H1 (cell line): ENCODE measurements at regions not wholly inside any gene's neighbourhood (a gene's known extent, or its start where the extent isn't known, plus 50 kb on each side); places are given as distances from the start of the nearest gene placed in this dataset.
A peak's percentile ranks its signal among the peaks of the same experiment; 100 is the strongest.

Experiments used
- CTCF ChIA-PET: fragments of 300-600 bp; sonication (Branson Sonifier 250); formaldehyde crosslinking; loops from one replicate; lab custom pipeline; 2021; ENCODE audit not compliant: partially characterized antibody; lab: Charles Lee
- POLR2A ChIA-PET: fragments of 300-600 bp; sonication (Branson Sonifier 250); formaldehyde crosslinking; loops from one replicate; lab custom pipeline; 2021; ENCODE audit warnings: inconsistent platforms; ENCODE audit not compliant: partially characterized antibody; lab: Charles Lee
- DNase-seq, 2 experiments: peaks; one replicate each; pipeline versions ENCODE4 v3.0.0 to v3.0.0-alpha.2; 2010 to 2022; ENCODE audit warnings: low spot score in 2 of 2, low read depth in 1 of 2, mixed read lengths in 1 of 2
- FAIRE-seq: peaks from 2 replicates; lab custom pipeline; 2011; peaks lifted over from hg19 to GRCh38; lab: Jason Lieb, UNC
- H2AFZ ChIP-seq: 2 replicates; pipeline ENCODE4 v1.8.1; 2012; ENCODE audit warnings: low read length, inconsistent platforms
- H2AK5ac ChIP-seq: 2 replicates; pipeline ENCODE4 v1.6.1; 2013; ENCODE audit warnings: low read depth, low read length
- H2BK120ac ChIP-seq: replicated peaks from 2 replicates; pipeline ENCODE3; 2013; ENCODE audit warnings: low read depth, low read length, inconsistent platforms
- H2BK12ac ChIP-seq: 2 replicates; pipeline ENCODE4 v1.6.1; 2013; ENCODE audit warnings: low read depth, low read length
- H2BK15ac ChIP-seq: 2 replicates; pipeline ENCODE4 v1.6.1; 2013; ENCODE audit warnings: low read length
- H2BK20ac ChIP-seq: 2 replicates; pipeline ENCODE4 v1.6.1; 2013; ENCODE audit warnings: low read length
- H2BK5ac ChIP-seq: 2 replicates; pipeline ENCODE4 v1.6.1; 2013; ENCODE audit warnings: low read depth, low read length
- H3K14ac ChIP-seq: 2 replicates; pipeline ENCODE4 v1.6.1; 2013; ENCODE audit warnings: inconsistent platforms; ENCODE audit not compliant: insufficient read length
- H3K18ac ChIP-seq: 2 replicates; pipeline ENCODE4 v1.6.1; 2013; ENCODE audit warnings: low read length; ENCODE audit errors: extremely low read depth
- H3K23ac ChIP-seq: 2 replicates; pipeline ENCODE4 v1.6.1; 2013; ENCODE audit warnings: inconsistent platforms; ENCODE audit not compliant: insufficient read length
- H3K23me2 ChIP-seq: 2 replicates; pipeline ENCODE4 v1.6.1; 2013; ENCODE audit warnings: low read depth, low read length
- H3K27ac ChIP-seq: 2 replicates; pipeline ENCODE4 v1.6.1; 2011; ENCODE audit warnings: low read depth, low read length, inconsistent platforms
- H3K27me3 ChIP-seq, 4 experiments: replicated peaks in 1 of 4; 1 replicate in 1 of 4; 2 replicates in 3 of 4; pipeline versions ENCODE4 v1.6.1 to v1.8.1; 2011 to 2013; ENCODE audit warnings: low read length in 3 of 4, mild to moderate bottlenecking in 3 of 4, inconsistent platforms in 2 of 4, mixed read lengths in 2 of 4, moderate library complexity in 1 of 4; ENCODE audit not compliant: control insufficient read depth in 3 of 4, insufficient read depth in 3 of 4; ENCODE audit errors: extremely low read depth in 1 of 4
- H3K36me3 ChIP-seq, 4 experiments: 2 replicates each; pipeline versions ENCODE4 v1.6.1 to v1.8.1; 2011 to 2013; ENCODE audit warnings: mild to moderate bottlenecking in 4 of 4, low read length in 3 of 4, moderate library complexity in 2 of 4, control low read depth in 1 of 4, inconsistent platforms in 1 of 4; ENCODE audit not compliant: insufficient read depth in 4 of 4, control insufficient read depth in 2 of 4
- H3K4ac ChIP-seq: replicated peaks from 2 replicates; pipeline ENCODE3; 2013; ENCODE audit warnings: low read length, low read depth, mixed read lengths, inconsistent platforms; ENCODE audit not compliant: insufficient read length
- H3K4me1 ChIP-seq, 4 experiments: replicated peaks in 1 of 4; 1 replicate in 1 of 4; 2 replicates in 3 of 4; pipeline versions ENCODE4 v1.6.1 to v1.8.1; 2011 to 2013; ENCODE audit warnings: low read length in 3 of 4, inconsistent platforms in 2 of 4, mixed read lengths in 1 of 4; ENCODE audit not compliant: insufficient read depth in 4 of 4, control insufficient read depth in 3 of 4
- H3K4me2 ChIP-seq, 2 experiments: 2 replicates each; pipeline versions ENCODE4 v1.6.1 to v1.8.1; 2011 to 2013; ENCODE audit warnings: low read depth in 2 of 2, low read length in 2 of 2, control low read depth in 1 of 2, inconsistent platforms in 1 of 2, mild to moderate bottlenecking in 1 of 2; ENCODE audit not compliant: insufficient read depth in 1 of 2
- H3K4me3 ChIP-seq, 4 experiments: fragments of 200-600, 300-600 bp in 1 of 4; sonication (generic), shearing (Covaris generic), sonication (Bioruptor Twin) in 1 of 4; 2 replicates each; pipeline versions ENCODE4 v1.5.1 to v1.8.1; 2011 to 2016; ENCODE audit warnings: low read length in 4 of 4, low read depth in 3 of 4, control low read depth in 2 of 4, inconsistent platforms in 2 of 4, mild to moderate bottlenecking in 2 of 4, mixed read lengths in 1 of 4, moderate library complexity in 1 of 4; ENCODE audit not compliant: insufficient read depth in 2 of 4; ENCODE audit errors: extremely low read depth in 1 of 4
- H3K56ac ChIP-seq: replicated peaks from 2 replicates; pipeline ENCODE3; 2013; ENCODE audit warnings: low read depth, mild to moderate bottlenecking, mixed read lengths, low read length, inconsistent platforms; ENCODE audit not compliant: insufficient read length
- H3K79me1 ChIP-seq: 2 replicates; pipeline ENCODE4 v1.6.1; 2013; ENCODE audit warnings: low read depth, low read length, control low read depth
- H3K79me2 ChIP-seq, 2 experiments: 2 replicates each; pipeline versions ENCODE4 v1.6.1 to v1.8.1; 2012 to 2013; ENCODE audit warnings: low read length in 2 of 2, mild to moderate bottlenecking in 2 of 2, inconsistent platforms in 1 of 2; ENCODE audit not compliant: insufficient read depth in 2 of 2, control insufficient read depth in 1 of 2
- H3K9ac ChIP-seq, 4 experiments: replicated peaks in 1 of 4; 1 replicate in 1 of 4; 2 replicates in 3 of 4; pipeline versions ENCODE4 v1.6.1 to v1.8.1; 2011 to 2013; ENCODE audit warnings: low read depth in 3 of 4, low read length in 3 of 4, control low read depth in 2 of 4, mild to moderate bottlenecking in 2 of 4, moderate library complexity in 2 of 4, inconsistent platforms in 1 of 4; ENCODE audit errors: extremely low read depth in 1 of 4
- H3K9me3 ChIP-seq, 2 experiments: 2 replicates each; pipeline versions ENCODE4 v1.6.1 to v1.8.1; 2012 to 2013; ENCODE audit warnings: mild to moderate bottlenecking in 2 of 2, moderate library complexity in 2 of 2, control low read depth in 1 of 2, inconsistent platforms in 1 of 2, low read depth in 1 of 2, low read length in 1 of 2, mixed read lengths in 1 of 2; ENCODE audit not compliant: insufficient read depth in 2 of 2
- H4K20me1 ChIP-seq, 2 experiments: replicated peaks in 1 of 2; 2 replicates each; pipeline versions ENCODE3 to v1.8.1; 2011 to 2013; ENCODE audit warnings: inconsistent platforms in 2 of 2, low read length in 2 of 2, mild to moderate bottlenecking in 1 of 2; ENCODE audit not compliant: insufficient read depth in 2 of 2, control insufficient read depth in 1 of 2
- H4K5ac ChIP-seq: 2 replicates; pipeline ENCODE4 v1.6.1; 2013; ENCODE audit warnings: low read length, low read depth, mixed read lengths, inconsistent platforms; ENCODE audit not compliant: insufficient read length
- H4K8ac ChIP-seq: 2 replicates; pipeline ENCODE4 v1.8.0; 2013; ENCODE audit warnings: mild to moderate bottlenecking, moderate library complexity, low read length, inconsistent platforms; ENCODE audit not compliant: insufficient read depth; ENCODE audit errors: extremely low read depth
- H4K91ac ChIP-seq: replicated peaks from 2 replicates; pipeline ENCODE3; 2013; ENCODE audit warnings: low read length, mixed read lengths, inconsistent platforms; ENCODE audit not compliant: insufficient read length
- JUN ChIP-seq: IDR thresholded peaks from 2 replicates; pipeline ENCODE4 v1.6.1; 2011; ENCODE audit warnings: low read depth, mild to moderate bottlenecking, improper control_type of control experiment, low read length
- SP2 ChIP-seq: IDR thresholded peaks from 2 replicates; pipeline ENCODE4 v1.6.1; 2012; ENCODE audit warnings: mild to moderate bottlenecking, low read length, inconsistent platforms
- TCF12 ChIP-seq: IDR thresholded peaks from 2 replicates; pipeline ENCODE4 v1.6.1; 2011; ENCODE audit warnings: low read depth, mild to moderate bottlenecking, low read length
- WGBS, 2 experiments: shearing (Covaris generic) in 1 of 2; methylation state at CpG; one replicate each; pipeline versions ENCODE4 v1.1.6 to v1.1.7; 2013 to 2015; ENCODE audit warnings: low lambda C conversion rate in 2 of 2, mixed read lengths in 2 of 2, inconsistent platforms in 1 of 2, low coverage in 1 of 2, missing lambda C conversion rate in 1 of 2; ENCODE audit not compliant: insufficient replicate concordance in 2 of 2, insufficient coverage in 1 of 2, insufficient read length in 1 of 2; ENCODE audit errors: extremely low coverage in 1 of 2, missing lambda C conversion rate in 1 of 2; 5-methylcytosine and 5-hydroxymethylcytosine counted together

GRCh38 chrX:45434231-45434630, 233.6 kb upstream of the DIPK2B start:
- Histone ChIP-seq H4K8ac (no peak overlapping the region), H3K4ac (no peak overlapping the region), H3K36me3 (no peaks in the 10 kb centered on the region), H2AK5ac (no peak overlapping the region), H3K4me2 (peak overlapping the region in 1 of 2 experiments; percentile 42; a peak in 1 of 4 replicates), H3K79me1 (no peaks in the 10 kb centered on the region), H3K4me3 (no peak overlapping the region), H2BK12ac (peak overlapping the region; percentile 80; the same call in 1 of the 2 replicates), H4K5ac (no peak overlapping the region), H3K9ac (no peak overlapping the region; a peak in 1 of 7 replicates), H3K23ac (no peak overlapping the region), H3K27me3 (no peaks in the 10 kb centered on the region), H3K18ac (no peak overlapping the region), H3K9me3 (no peaks in the 10 kb centered on the region), H2BK120ac (no peak overlapping the region), H3K27ac (no peak overlapping the region; the same call in 1 of the 2 replicates), H3K56ac (no peak overlapping the region), H3K79me2 (no peaks in the 10 kb centered on the region), H4K20me1 (no peaks in the 10 kb centered on the region), H3K14ac (no peak overlapping the region), H2AFZ (peak overlapping the region; percentile 57), H2BK20ac (0 out of 2 replicates have a peak overlapping the region, but pooled peaks have one; percentile 34), H2BK15ac (no peak overlapping the region), H2BK5ac (peak overlapping the region; percentile 88; the same call in 1 of the 2 replicates), H3K4me1 (peaks cover 0 to 10% (median 7%) of the 10 kb centered on the region in 4 experiments; a peak in 4 of 7 replicates), H3K23me2 (no peaks in the 10 kb centered on the region), H4K91ac (peak overlapping the region; percentile 55)
- DNase-seq (no peak), FAIRE-seq (peak; percentile 28)
- POLR2A ChIA-PET: interaction anchor here (1.2 to 2.3 kb wide), 2 partner anchors 10 kb away, joined by 3 to 6 read pairs; no protein-coding TSS in a partner anchor
- CTCF ChIA-PET: interaction anchor here (0.9 kb wide), 1 partner anchor 90 kb away, joined by 3 read pairs; no protein-coding TSS in a partner anchor
- WGBS, 2 experiments: no CpG with 5 or more reads among the region's 1 CpG
- TF ChIP-seq JUN: no peak
- no peak for TF ChIP-seq SP2
- no peak for TF ChIP-seq TCF12
